Pulmonary artery endothelial cell (primary cell): ENCODE measurements at regions not wholly inside any gene's neighbourhood (a gene's known extent, or its start where the extent isn't known, plus 50 kb on each side); places are given as distances from the start of the nearest gene placed in this dataset.

ENCODE experiments used
- DNase-seq: peaks from one replicate; pipeline ENCODE4 v3.0.0-alpha.2; 2011; ENCODE audit warnings: low read depth, low spot score

DNA sequence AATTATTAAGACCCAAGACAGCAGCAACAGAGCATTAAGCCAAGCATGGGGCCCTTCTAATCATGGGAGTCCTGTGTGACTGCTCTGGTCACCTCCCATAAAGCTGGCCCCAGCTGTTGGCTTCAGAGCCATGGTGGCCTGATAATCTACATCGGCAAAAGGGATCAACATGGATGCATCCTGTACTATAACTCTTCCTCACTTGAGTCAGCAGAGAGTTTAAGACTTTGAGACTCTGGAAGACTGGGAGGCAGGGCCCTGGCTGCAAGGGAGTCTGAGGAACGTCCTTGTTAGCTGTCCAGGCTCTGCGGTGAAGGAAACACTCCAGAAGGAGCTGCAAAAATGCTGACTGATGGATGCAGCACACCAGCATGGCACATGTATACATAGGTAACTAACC is 95.0 kb upstream of the KIAA1217 start:
- DNase-seq: no peak

DNA sequence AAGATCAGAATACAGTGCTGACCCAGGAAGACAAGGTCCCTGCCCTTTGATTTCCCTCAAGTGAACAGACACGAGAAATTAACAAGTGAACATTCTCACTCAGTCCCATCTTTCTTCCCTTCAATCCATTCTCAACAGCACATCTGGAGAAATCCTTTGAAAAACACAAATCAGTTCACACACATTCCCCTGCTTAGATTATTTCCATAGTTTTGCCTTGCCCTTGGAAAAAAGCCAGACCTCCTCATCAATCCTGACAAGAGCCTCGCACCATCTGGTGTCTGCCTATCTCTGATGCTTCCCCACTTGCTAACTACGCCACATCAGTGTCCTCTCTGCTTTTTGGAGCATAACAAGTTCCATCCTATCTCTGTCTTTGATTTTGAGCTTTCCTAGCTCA is 94.4 kb upstream of the KIAA1217 start:
- DNase-seq: no peak

DNA sequence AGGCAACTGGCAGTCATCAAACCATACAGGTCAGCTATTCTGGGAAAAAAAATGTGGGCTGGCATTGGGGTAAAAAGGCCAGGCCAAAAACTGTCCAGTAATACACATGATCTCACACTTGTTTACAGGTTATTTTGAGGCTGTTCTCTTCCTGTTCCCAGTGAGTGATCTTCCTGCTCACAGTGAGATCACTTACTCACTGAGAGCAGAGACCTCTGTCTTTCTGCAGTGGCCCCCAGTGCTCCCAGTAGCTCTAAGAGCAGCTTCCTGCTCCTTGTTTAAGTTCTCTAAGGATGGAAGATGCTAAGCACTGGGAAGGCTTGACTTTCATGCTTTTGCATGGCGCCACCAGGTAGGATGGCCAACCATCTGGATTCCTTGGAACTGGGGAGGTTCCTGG is 93.5 kb upstream of the KIAA1217 start:
- no peak for DNase-seq

DNA sequence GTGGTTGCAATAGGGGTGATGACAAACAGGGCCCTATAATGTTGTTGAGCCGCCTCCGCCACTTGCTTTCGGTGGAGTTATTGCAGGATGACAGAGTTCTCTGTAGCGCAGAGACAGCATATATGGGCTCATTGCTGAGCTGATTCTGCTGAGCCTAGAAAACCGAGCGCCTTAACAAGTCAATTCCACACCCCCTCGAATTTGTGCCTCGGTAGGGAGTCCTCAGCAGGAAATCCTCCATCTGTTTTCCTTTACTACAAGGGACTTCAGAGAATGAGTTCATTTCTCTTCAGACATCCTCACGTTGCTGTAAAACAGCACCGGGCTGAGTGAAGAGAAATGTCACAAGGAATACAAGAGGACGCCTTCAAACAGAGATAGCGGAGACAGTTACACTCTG is 90.7 kb upstream of the KIAA1217 start:
- no peak for DNase-seq

DNA sequence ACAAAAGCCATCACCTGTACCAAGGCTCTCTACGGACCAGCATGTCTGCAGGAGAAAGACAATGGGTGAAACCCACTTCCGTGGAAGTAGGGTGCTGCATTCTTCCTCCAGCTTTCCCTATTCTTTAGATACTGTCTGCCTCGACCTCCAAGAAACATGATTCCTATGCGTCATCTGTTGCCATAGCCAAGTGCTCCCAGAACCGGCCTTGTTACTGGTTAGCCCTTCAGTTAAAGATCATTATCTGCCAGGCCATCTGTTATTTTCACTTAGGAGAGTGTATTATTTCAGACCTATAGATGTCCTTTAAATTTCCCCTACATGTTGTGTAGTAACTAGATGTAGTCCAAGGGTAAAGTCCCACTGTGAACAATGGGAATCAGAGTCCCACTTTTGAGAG is 89.0 kb upstream of the KIAA1217 start:
- DNase-seq: no peak

DNA sequence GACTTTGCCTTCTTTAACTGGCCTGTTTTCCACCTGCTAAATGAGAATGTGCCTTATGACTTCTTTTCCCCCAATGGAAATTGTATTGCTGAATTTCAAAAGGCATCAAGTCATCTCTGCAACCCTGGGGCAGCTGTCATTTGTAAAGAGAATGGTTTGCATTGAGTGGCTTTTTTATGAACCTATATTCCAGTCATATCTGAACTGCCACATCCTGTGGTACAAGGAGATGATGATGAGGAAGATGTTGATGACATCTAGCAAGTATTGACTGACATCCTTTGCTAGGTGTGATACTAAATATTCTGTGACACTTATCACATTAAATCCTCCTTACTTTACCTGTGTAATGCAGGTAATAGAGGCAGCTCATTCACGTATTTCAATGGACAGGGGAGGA is 88.3 kb upstream of the KIAA1217 start:
- no peak for DNase-seq

DNA sequence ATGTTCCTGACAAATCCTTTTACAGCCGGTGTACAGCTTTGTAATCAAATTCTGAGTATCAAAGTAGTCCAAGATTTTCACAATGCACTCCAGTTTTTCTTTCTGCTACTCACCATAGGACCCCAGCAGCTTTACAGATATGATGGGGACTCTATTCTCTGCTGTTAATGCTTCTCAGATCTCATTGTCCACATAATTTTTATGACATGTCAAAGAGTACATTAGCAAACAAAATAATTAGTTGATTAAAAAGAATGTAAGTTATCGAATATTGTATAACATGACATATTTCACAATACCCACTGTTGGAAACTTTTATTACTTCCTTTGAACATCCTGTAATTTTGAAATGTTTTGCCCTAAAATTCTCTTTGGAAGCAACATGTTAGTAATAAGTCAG is 81.4 kb upstream of the KIAA1217 start:
- no peak for DNase-seq

DNA sequence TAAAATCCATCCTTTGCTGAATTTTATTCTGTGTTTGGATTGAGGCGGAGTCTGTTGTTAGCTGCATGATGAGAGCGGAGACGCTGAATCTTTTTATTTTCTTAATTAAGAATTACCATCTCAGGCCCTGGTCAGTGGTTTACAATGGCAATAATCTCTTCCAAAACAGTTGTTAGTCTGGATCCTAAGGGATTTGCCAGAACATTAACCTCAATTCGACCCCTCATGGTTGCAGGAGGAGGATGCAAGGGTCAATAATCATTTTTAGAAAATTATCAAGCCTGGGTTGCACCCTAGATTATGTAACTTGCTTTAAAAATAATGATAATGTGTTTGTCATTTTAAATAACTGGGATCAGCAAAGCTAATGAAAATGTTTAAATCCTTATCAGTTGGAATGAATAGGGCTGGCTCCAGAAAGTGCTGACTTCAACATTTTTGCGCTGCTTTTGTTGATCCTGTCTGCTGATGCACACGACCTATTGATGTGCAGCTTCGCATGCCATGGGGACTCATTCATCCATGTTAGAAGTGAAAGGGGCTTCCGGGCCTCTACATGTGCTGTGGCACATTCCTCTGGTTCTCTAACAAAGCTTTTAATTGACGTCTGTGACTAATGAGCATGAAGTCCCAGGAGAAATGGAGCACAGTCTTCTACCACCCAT is 80.7 kb upstream of the KIAA1217 start:
- no peak for DNase-seq

DNA sequence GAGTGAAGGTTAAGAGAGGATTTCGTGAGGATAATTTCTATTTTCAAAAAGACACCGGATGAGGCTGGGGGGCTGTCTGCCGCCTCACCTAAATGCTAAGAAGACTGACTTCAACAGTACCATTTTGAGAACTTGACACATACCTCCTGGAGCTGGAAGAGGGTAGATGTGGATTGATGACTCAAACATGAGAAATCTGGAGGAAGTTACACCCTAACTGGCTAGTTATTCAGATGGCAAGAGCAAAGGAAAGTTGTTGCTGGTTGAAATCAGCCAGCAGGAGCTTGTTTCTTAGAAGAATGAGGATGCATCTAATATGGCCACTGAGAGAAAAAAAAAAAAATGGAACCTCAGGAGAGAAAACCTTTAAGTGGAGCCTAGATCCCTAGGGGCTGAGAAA is 76.2 kb upstream of the KIAA1217 start:
- DNase-seq: no peak

DNA sequence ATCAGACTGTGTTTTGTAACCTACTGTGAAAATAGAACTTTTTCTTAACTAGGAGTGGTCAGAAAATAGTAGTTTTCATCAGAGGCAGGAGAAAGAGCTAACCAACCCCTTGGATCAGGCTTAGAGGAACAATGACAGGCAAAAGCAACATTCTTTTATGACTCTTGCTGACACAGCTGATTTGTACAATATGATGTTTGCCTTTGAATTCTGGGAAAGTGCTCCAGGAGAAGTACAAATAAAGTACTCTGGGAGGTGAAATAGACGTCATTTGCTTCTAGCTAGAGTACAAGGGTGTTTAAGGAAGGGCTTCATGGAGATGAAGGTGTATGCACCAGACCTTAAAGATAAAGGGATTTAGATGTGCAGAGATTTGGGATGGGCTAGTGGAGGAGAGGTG is 75.1 kb upstream of the KIAA1217 start:
- no peak for DNase-seq

DNA sequence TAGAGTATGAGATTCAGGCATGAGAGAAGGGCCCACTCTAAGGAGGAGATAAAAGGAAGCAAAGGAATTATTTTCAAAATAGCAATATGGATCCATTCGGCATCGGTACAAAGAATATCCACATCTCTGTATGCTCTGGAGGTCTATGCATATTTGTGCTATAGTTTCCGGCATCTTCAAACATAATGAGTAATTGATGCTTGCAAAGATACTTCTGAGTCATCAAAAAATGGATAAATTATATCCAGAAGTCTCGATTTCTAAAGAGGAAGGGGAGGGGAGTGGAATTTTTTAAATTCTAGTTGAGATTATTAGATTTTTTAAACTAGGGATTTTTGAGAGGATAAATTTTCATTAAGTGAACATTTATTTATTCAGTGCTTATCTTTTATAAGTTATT is 72.9 kb upstream of the KIAA1217 start:
- no peak for DNase-seq

DNA sequence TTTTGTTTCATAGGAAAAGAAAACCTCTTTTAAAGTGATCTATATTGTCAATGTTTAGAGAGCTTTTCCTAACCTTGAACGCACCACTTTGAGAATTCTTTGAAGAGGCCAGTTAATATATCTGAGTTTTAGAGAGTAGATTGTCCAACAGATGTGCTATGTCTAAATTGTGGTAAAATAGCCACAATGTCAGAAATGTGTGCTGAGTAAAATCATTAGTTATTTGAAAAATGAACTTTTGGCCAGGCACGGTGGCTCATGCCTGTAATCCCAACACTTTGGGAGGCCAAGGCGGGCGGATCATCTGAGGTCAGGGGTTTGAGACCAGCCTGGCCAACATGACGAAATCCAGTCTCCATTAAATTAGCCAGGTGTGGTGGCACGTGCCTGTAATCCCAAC is 61.6 kb upstream of the KIAA1217 start:
- no peak for DNase-seq

DNA sequence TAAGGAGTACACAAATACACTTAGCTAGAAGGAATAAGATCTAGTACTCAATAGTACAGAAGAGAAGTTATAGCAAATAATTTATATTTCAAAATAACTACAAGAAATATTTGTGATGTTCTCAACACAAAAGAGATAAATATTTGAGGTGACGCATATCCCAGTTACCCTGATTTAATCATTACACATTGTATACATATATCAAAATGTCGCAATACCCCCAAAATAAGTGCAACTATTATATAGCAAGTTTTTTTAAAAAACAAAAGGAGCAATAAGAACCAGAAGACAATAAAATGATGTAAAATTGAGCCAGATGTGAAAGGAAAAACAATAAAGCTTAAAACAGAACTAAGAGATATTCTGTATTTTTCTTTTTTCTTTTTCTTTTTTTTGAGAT is 59.3 kb upstream of the KIAA1217 start:
- no peak for DNase-seq

DNA sequence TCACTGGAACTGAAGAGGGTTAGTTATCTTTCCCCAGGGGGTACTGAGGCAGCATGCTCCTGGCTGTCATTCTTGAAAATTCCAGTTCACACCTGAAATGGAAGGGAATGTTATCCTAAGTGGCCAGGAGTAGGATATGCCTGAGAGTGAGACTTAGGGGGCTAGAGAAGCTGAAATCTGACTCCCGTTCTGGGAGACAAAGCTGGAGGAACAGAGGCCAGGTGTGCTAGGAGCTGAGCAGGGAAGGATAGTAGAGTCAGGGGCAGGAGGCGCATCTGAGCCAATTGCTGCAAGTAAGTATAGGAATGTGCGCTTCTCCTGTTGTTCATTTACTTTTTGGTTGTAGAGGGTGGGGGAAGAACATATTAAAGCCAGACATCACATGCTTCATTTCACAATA is 58.1 kb upstream of the KIAA1217 start:
- DNase-seq: no peak

DNA sequence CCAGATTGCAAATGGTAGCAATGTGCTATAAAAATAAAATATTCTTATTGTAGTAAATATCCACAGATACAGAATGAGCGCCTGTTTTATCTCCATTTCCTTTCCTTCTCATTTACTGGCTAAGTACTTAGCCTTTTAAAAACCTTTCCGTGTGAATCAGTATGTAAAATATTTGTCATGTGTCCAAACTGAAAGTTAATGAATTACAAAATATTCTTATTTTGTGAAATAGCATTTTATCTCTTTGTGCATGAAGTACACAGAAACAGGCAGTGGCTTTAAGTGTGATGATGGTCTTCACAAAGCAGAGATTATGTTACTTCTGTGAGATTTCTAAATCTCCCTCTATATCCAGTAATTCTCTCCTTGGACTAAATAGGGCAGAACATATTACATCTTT is 56.7 kb upstream of the KIAA1217 start:
- no peak for DNase-seq

DNA sequence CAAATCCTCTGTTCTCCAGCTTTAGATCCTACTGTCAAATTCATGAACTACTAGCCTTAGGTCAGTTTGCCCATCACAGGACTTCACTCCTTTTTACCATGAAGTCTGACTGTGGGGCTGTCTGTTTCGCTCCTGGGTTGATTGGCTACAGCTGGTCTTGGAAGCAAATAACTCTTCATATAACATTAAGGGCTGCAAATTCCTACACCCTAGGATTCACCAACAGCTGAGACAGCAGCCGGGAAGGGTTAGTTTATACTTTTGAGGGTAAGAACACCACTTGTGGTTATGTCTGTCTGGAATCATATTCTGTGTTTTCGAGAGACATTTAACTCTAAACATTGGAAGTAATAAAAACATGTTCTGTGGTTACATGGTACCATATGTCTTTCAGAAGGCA is 55.9 kb upstream of the KIAA1217 start:
- DNase-seq: no peak

DNA sequence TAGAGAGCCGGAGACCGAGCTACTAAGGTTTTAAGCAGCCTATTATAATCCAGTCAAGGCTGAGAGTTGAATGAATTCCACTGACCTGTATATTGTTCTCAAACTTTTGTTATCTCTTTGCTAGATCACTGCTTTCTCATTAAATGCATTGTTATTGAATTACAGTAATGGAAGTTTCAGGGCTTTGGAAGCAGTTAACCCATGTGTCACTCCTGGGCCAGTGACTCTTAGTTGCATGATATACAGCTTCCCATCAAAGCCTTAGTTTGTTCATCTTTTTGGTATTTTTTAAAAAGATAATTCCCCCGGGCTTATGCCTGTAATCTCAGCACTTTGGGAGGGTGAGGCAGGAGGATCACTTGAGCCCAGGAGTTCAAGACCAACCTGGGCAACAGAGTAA is 55.4 kb upstream of the KIAA1217 start:
- DNase-seq: no peak

DNA sequence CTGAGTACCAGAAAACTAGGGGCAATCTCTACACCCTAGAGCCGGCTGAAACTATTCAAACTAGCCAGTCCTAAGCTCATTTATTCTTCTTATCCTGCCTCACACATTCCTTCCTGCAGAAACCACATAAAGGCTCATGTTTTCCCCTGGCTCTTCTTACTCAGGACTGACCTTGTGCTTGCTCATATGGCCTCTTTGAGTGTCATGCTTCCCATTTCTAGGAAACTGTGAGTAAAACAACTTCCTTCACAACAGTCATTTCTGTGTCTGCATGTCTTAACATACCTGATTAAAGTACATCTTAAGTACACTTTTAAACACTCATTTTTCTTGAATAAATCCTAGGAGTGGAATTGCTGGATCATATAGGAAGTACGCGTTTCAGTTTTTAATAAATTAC is 52.3 kb upstream of the KIAA1217 start:
- DNase-seq: no peak

DNA sequence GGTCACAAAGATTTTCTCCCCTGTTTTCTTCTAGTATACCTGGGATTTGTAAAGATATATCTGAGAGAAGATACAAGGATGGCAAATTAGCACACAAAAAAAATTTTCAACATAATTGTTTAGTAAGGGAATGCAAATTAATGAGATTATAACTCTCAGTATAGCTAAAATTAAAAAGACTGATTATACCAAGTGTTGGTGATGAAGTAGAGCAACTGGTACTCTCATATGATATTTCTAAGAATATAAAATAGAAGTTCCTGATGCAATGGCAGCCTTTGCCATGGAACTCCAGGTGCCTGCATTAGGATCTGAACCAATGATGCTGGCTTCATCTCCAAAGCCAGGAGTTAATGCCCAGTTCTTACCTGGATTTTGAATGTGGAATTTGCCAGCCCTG is 51.4 kb upstream of the KIAA1217 start:
- DNase-seq: no peak
